ENCODE measurements at regions not wholly inside any gene's neighbourhood (a gene's known extent, or its start where the extent isn't known, plus 50 kb on each side); places are given as distances from the start of the nearest gene placed in this dataset.
"Not testable (repeated sequence)": the region's sequence is repeated elsewhere in the genome, so short reads cannot be mapped to it uniquely, and the experiment has no call there.

GRCh38 chr12:84099591-84099990, 813.0 kb downstream of the SLC6A15 start:
- H3K27ac ChIP-seq; H3K4me1 ChIP-seq; H3K27me3 ChIP-seq; H3K36me3 ChIP-seq (ENCODE audit: low read depth, missing control alignments); H3K9me3 ChIP-seq; DNase-seq; H3K4me3 ChIP-seq; intact Hi-C loops (cut with DNase I; ENCODE audit: low total_unique reads): not testable (repeated sequence)
- WGBS, 2 donors: 85 to 86% methylated on average over 1 of the region's 1 CpG

GRCh38 chr12:84091651-84092050, 820.9 kb downstream of the SLC6A15 start:
- DNase-seq: no peak
- no peaks in the 10 kb centered on the region for H3K9me3 ChIP-seq
- no peak overlapping the region for H3K27ac ChIP-seq
- no peak for TF ChIP-seq CTCF (IDR thresholded peaks at IDR 0.05)
- no peak for TF ChIP-seq POLR2A (IDR thresholded peaks at IDR 0.05)
- no peaks in the 10 kb centered on the region for H3K36me3 ChIP-seq (ENCODE audit: low read depth, missing control alignments)
- H3K4me3 ChIP-seq: no peak overlapping the region
- no peaks in the 10 kb centered on the region for H3K4me1 ChIP-seq
- intact Hi-C loops (cut with DNase I; ENCODE audit: low total_unique reads): no loop called here
- H3K27me3 ChIP-seq: no peaks in the 10 kb centered on the region
- WGBS, 2 donors: 87 to 93% methylated on average over 4 of the region's 4 CpGs

- Histone ChIP-seq H3K4me3 (no peak overlapping the region), H3K9me3 (no peaks in the 10 kb centered on the region), H3K27ac (no peak overlapping the region), H3K27me3 (no peaks in the 10 kb centered on the region), H3K36me3 (ENCODE audit: low read depth, missing control alignments) (no peaks in the 10 kb centered on the region), H3K4me1 (no peaks in the 10 kb centered on the region)
- intact Hi-C loops (cut with DNase I; ENCODE audit: low total_unique reads): no loop called here
- no peak for DNase-seq
- 60 to 67% methylated on average over 4 of the region's 4 CpGs for WGBS, 2 donors
- no peak for TF ChIP-seq CTCF (IDR thresholded peaks at IDR 0.05)
- no peak for TF ChIP-seq POLR2A (IDR thresholded peaks at IDR 0.05)
Measured at GRCh38 chr12:84089356-84089755, 823.2 kb downstream of the SLC6A15 start.

GRCh38 chr12:84085046-84085445, 827.6 kb downstream of the SLC6A15 start:
- Histone ChIP-seq H3K27ac (no peak overlapping the region), H3K4me1 (no peaks in the 10 kb centered on the region), H3K27me3 (no peaks in the 10 kb centered on the region), H3K9me3 (no peaks in the 10 kb centered on the region), H3K4me3 (no peak overlapping the region), H3K36me3 (ENCODE audit: low read depth, missing control alignments) (no peaks in the 10 kb centered on the region)
- intact Hi-C loops (cut with DNase I; ENCODE audit: low total_unique reads): no loop called here
- WGBS, 2 donors: 55 to 64% methylated on average over 3 of the region's 3 CpGs
- no peak for DNase-seq
- TF ChIP-seq CTCF (IDR thresholded peaks at IDR 0.05) (no peak), POLR2A (IDR thresholded peaks at IDR 0.05) (no peak)

GRCh38 chr12:84079626-84080025, 833.0 kb downstream of the SLC6A15 start:
- 89 to 92% methylated on average over 1 of the region's 1 CpG for WGBS, 2 donors
- Histone ChIP-seq H3K27ac (no peak overlapping the region), H3K9me3 (no peaks in the 10 kb centered on the region), H3K27me3 (no peaks in the 10 kb centered on the region), H3K4me1 (no peaks in the 10 kb centered on the region), H3K4me3 (no peak overlapping the region), H3K36me3 (ENCODE audit: low read depth, missing control alignments) (no peaks in the 10 kb centered on the region)
- TF ChIP-seq POLR2A (IDR thresholded peaks at IDR 0.05) (no peak), CTCF (IDR thresholded peaks at IDR 0.05) (no peak)
- intact Hi-C loops (cut with DNase I; ENCODE audit: low total_unique reads): no loop called here
- no peak for DNase-seq
